Testis (tissue), 2 donors: ENCODE measurements at regions not wholly inside any gene's neighbourhood (a gene's known extent, or its start where the extent isn't known, plus 50 kb on each side); places are given as distances from the start of the nearest gene placed in this dataset.

Experiments used
- CTCF ChIP-seq, 3 experiments: fragments of 450-650 bp in 2 of 3; fragments of 200-600 bp in 1 of 3; sonication (generic) in 1 of 3; IDR thresholded peaks; one replicate each; pipeline ENCODE4 v1.5.1; 2016 to 2019; ENCODE audit warnings: antibody characterized with exemption in 3 of 3, mild to moderate bottlenecking in 2 of 3, moderate library complexity in 1 of 3
- POLR2A ChIP-seq: fragments of 450-650 bp; IDR thresholded peaks from one replicate; pipeline ENCODE4 v1.6.1; 2017; ENCODE audit warnings: antibody characterized with exemption, mild to moderate bottlenecking, moderate library complexity

GRCh38 chr1:82896036-82896435, 1095.3 kb downstream of the ADGRL2 start:
- TF ChIP-seq CTCF (IDR thresholded peaks at IDR 0.05) (no peak), POLR2A (no peak)
